GM12892 (cell line): ENCODE measurements at regions not wholly inside any gene's neighbourhood (a gene's known extent, or its start where the extent isn't known, plus 50 kb on each side); places are given as distances from the start of the nearest gene placed in this dataset.

Experiments used
- POLR2A ChIP-seq: IDR thresholded peaks from 2 replicates; pipeline ENCODE4 v1.6.1; 2011; ENCODE audit warnings: low read depth, low read length, control low read depth
- POLR2AphosphoS5 ChIP-seq: IDR thresholded peaks from 2 replicates; pipeline ENCODE4 v1.6.1; 2011; ENCODE audit warnings: low read depth, low read length, control low read depth
- TAF1 ChIP-seq: IDR thresholded peaks from 2 replicates; pipeline ENCODE4 v1.6.1; 2011; ENCODE audit warnings: low read depth, mild to moderate bottlenecking, control low read depth, low read length, borderline replicate concordance

GRCh38 chr12:111120578-111120977 is 200.2 kb upstream of the MYL2 start:
- TF ChIP-seq POLR2AphosphoS5 (no peak), POLR2A (no peak), TAF1 (no peak)
